K562 (cell line): ENCODE measurements at regions not wholly inside any gene's neighbourhood (a gene's known extent, or its start where the extent isn't known, plus 50 kb on each side); places are given as distances from the start of the nearest gene placed in this dataset.

ENCODE experiments used
- ATAC-seq: fragments of 200-7000 bp; cut with Tn5 transposase; 3 replicates; pipeline ENCODE4 v1.9.1; 2020; ENCODE audit warnings: moderate library complexity
- BruUV-seq: library from RNA; stranded (reverse); fragments of 400-500 nt; replicated peaks from 2 replicates; lab custom pipeline; 2021; lab: Mats Ljungman, UMichigan
- CTCF ChIA-PET: fragments of 300-600 bp; formaldehyde crosslinking; extraction: SDS; loops from one replicate; lab custom pipeline; 2021; ENCODE audit warnings: low intra/inter-chr PET ratio; lab: Yijun Ruan, JAX
- POLR2A ChIA-PET: fragments of 300-600, 350-650 bp; sonication (Branson Sonifier 250); formaldehyde crosslinking; extraction: SDS; loops from one replicate; lab custom pipeline; 2021; ENCODE audit warnings: antibody characterized with exemption, inconsistent platforms; lab: Yijun Ruan, JAX
- DNase-seq, 4 experiments: peaks; one replicate each; pipeline versions ENCODE4 v3.0.0 to v3.0.0-alpha.2; 2011 to 2018; ENCODE audit warnings: low spot score in 3 of 4, mixed read lengths in 3 of 4; ENCODE audit errors: extremely low read depth in 1 of 4
- FAIRE-seq: peaks from 2 replicates; lab custom pipeline; 2011; peaks lifted over from hg19 to GRCh38; lab: Jason Lieb, UNC
- H2AFZ ChIP-seq: 2 replicates; pipeline ENCODE4 v1.6.0; 2011; ENCODE audit warnings: low read depth, low read length, control low read depth, inconsistent platforms
- H3K27ac ChIP-seq: fragments of 200-600 bp; 3 replicates; pipeline ENCODE4 v1.8.0; 2011; ENCODE audit warnings: low read depth, mild to moderate bottlenecking, control low read depth, inconsistent platforms, low read length, moderate library complexity, mixed read lengths; ENCODE audit errors: extremely low read depth
- H3K27me3 ChIP-seq, 2 experiments: fragments of 300-600 bp in 1 of 2; 2 replicates in 1 of 2; 3 replicates in 1 of 2; pipeline versions ENCODE4 v1.6.0 to v1.8.0; 2011; ENCODE audit warnings: inconsistent platforms in 2 of 2, low read length in 2 of 2, mild to moderate bottlenecking in 1 of 2, mixed read lengths in 1 of 2, moderate library complexity in 1 of 2; ENCODE audit not compliant: control insufficient read depth in 2 of 2, insufficient read depth in 2 of 2
- H3K36me3 ChIP-seq: fragments of 300-600 bp; 3 replicates; pipeline ENCODE4 v1.8.0; 2011; ENCODE audit warnings: mild to moderate bottlenecking, low read length, inconsistent platforms; ENCODE audit not compliant: control insufficient read depth, insufficient read depth
- H3K4me1 ChIP-seq, 2 experiments: fragments of 200-600 bp in 1 of 2; replicated peaks in 1 of 2; 2 replicates in 1 of 2; 3 replicates in 1 of 2; pipeline versions ENCODE4 v1.5.1 to v1.8.0; 2011; ENCODE audit warnings: inconsistent platforms in 2 of 2, low read length in 2 of 2, mild to moderate bottlenecking in 1 of 2, mixed read lengths in 1 of 2, moderate library complexity in 1 of 2; ENCODE audit not compliant: control insufficient read depth in 2 of 2, insufficient read depth in 2 of 2
- H3K4me2 ChIP-seq: 2 replicates; pipeline ENCODE4 v1.6.1; 2011; ENCODE audit warnings: low read length, control low read depth, inconsistent platforms, mixed read lengths; ENCODE audit not compliant: insufficient read depth
- H3K4me3 ChIP-seq: fragments of 200-600 bp; sonication (generic), shearing (Covaris generic); 2 replicates; pipeline ENCODE4 v1.5.1; 2016; ENCODE audit warnings: control low read depth, inconsistent platforms
- H3K79me2 ChIP-seq: fragments of 200-600 bp; 3 replicates; pipeline ENCODE4 v1.8.0; 2011; ENCODE audit warnings: low read length, inconsistent platforms; ENCODE audit not compliant: control insufficient read depth, insufficient read depth
- H3K9ac ChIP-seq, 2 experiments: 2 replicates each; pipeline versions ENCODE4 v1.6.0 to v1.6.1; 2011; ENCODE audit warnings: low read depth in 2 of 2, low read length in 2 of 2, control low read depth in 1 of 2, inconsistent platforms in 1 of 2, mild to moderate bottlenecking in 1 of 2, mixed read lengths in 1 of 2; ENCODE audit not compliant: insufficient read depth in 1 of 2
- H3K9me1 ChIP-seq: one replicate; pipeline ENCODE4 v1.6.0; 2011; ENCODE audit warnings: inconsistent platforms, mild to moderate bottlenecking, low read length, moderate library complexity; ENCODE audit not compliant: control insufficient read depth, insufficient read depth
- H3K9me3 ChIP-seq: replicated peaks from 2 replicates; pipeline ENCODE4 v1.5.1; 2011; ENCODE audit warnings: low read depth, low read length, inconsistent platforms; ENCODE audit not compliant: control insufficient read depth, insufficient read depth
- H4K20me1 ChIP-seq: replicated peaks from 2 replicates; pipeline ENCODE4 v1.6.1; 2011; ENCODE audit warnings: low read length, inconsistent platforms, mixed read lengths; ENCODE audit not compliant: control insufficient read depth, insufficient read depth
- IRF2 ChIP-seq: sonication (generic); formaldehyde crosslinking; IDR thresholded peaks from 2 replicates; pipeline ENCODE4 v1.8.1; 2022; ENCODE audit warnings: mild to moderate bottlenecking, missing genetic modification reagents
- SAFB ChIP-seq: fragments of 200-400 bp; formaldehyde crosslinking; IDR thresholded peaks from 2 replicates; pipeline ENCODE4 v1.6.1; 2017; ENCODE audit warnings: low read depth, low read length, borderline replicate concordance
- SRSF7 ChIP-seq: fragments of 200-400 bp; formaldehyde crosslinking; optimal IDR thresholded peaks from 2 replicates; pipeline ENCODE3; 2017; ENCODE audit warnings: mild to moderate bottlenecking, low read depth, low read length
- WGBS: fragments of 100-300 bp; shearing (Covaris generic); methylation state at CpG from one replicate; pipeline ENCODE4 v1.1.6; 2016; ENCODE audit warnings: low coverage, mixed read lengths; ENCODE audit not compliant: insufficient coverage; ENCODE audit errors: missing lambda C conversion rate; 5-methylcytosine and 5-hydroxymethylcytosine counted together
- in situ Hi-C: fragments of 300-500 bp; cut with MboI; formaldehyde crosslinking; loops from 4 replicates; pipeline ENCODE4 v1.15.0; 2018; ENCODE audit warnings: inconsistent platforms, mixed read lengths
- intact Hi-C: fragments of 100-400 bp; cut with micrococcal nuclease; formaldehyde crosslinking; loops from 2 replicates; pipeline ENCODE4 v1.14.2; 2022
- TF ChIP-seq, protein P1 (sequence below): sonication (generic); formaldehyde crosslinking; IDR thresholded peaks from 2 replicates; pipeline ENCODE4 v1.8.0; 2022; ENCODE audit warnings: mild to moderate bottlenecking, missing genetic modification reagents, borderline replicate concordance

DNA sequence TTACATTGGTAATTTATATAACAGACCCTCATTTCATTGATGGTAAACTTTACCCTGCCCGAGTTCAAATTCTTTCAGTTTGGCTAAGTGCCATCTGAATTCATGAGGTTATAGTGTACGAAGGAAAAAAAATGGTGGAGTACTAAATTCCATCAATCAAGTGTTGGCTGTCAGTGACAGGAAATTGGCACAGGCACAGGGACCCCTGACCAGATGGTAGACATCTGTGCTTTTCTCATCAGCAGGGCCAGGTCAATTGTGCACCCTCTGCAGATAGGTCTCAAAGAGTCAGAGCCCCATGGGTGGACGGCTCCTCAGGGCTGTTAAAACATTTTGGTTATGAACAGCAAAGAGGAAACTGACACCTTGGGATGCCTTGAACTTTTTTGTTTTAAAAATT is 439.2 kb downstream of the SETBP1 start:
- Histone ChIP-seq H3K36me3 (no peaks in the 10 kb centered on the region), H3K27ac (no peak overlapping the region), H3K9me1 (no peaks in the 10 kb centered on the region), H4K20me1 (no peaks in the 10 kb centered on the region), H2AFZ (no peak overlapping the region), H3K9me3 (no peaks in the 10 kb centered on the region), H3K79me2 (no peaks in the 10 kb centered on the region), H3K9ac (no peak overlapping the region), H3K4me1 (no peaks in the 10 kb centered on the region), H3K4me3 (no peak overlapping the region), H3K4me2 (no peak overlapping the region), H3K27me3 (no peaks in the 10 kb centered on the region)
- POLR2A ChIA-PET, result no interaction called here
- no peak for ATAC-seq
- WGBS, result 0% methylated on average over 3 of the region's 3 CpGs
- no peak for DNase-seq
- no TSS peak for BruUV-seq
- in situ Hi-C loops, result no loop called here
- no peak for FAIRE-seq
- CTCF ChIA-PET, result no interaction called here
- no peak for TF ChIP-seq IRF2 (CRISPR knock-in tag)
- intact Hi-C loops, result no loop called here

DNA sequence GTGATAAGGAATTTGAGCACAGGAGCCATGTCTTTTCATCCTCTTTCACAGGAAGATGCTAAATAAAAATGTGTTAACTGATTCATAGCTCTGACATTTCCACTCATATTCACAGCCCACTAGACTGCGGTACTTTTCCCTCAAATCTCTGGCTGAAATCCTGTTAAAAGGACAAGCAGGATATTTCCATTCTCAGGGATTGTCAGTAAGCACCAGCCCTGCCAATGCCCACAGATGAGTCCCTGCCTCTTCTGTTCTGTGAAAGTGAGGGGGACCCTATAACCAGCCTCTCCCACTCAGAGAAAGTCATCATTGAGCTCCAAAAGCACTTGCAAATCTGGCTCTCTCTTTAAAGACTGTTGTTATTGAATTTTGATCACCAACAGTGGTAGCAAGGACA is 440.5 kb downstream of the SETBP1 start:
- H3K27ac ChIP-seq, result no peak overlapping the region
- ChIA-PET CTCF (no interaction called here), POLR2A (no interaction called here)
- no peaks in the 10 kb centered on the region for H3K79me2 ChIP-seq
- intact Hi-C loops, result no loop called here
- no peak for TF ChIP-seq SAFB
- TF ChIP-seq SRSF7, result no peak
- TF ChIP-seq, protein P1, sequence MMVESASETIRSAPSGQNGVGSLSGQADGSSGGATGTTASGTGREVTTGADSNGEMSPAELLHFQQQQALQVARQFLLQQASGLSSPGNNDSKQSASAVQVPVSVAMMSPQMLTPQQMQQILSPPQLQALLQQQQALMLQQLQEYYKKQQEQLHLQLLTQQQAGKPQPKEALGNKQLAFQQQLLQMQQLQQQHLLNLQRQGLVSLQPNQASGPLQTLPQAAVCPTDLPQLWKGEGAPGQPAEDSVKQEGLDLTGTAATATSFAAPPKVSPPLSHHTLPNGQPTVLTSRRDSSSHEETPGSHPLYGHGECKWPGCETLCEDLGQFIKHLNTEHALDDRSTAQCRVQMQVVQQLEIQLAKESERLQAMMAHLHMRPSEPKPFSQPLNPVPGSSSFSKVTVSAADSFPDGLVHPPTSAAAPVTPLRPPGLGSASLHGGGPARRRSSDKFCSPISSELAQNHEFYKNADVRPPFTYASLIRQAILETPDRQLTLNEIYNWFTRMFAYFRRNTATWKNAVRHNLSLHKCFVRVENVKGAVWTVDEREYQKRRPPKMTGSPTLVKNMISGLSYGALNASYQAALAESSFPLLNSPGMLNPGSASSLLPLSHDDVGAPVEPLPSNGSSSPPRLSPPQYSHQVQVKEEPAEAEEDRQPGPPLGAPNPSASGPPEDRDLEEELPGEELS, result no peak
- no peaks in the 10 kb centered on the region for H3K9me3 ChIP-seq
- no peaks in the 10 kb centered on the region for H4K20me1 ChIP-seq
- no peaks in the 10 kb centered on the region for H3K9me1 ChIP-seq
- WGBS, result 17% methylated on average over 1 of the region's 1 CpG
- no peak overlapping the region for H2AFZ ChIP-seq
- no peaks in the 10 kb centered on the region for H3K36me3 ChIP-seq
- no peaks in the 10 kb centered on the region for H3K4me1 ChIP-seq
- ATAC-seq, result no peak
- DNase-seq, result no peak
- H3K4me2 ChIP-seq, result no peak overlapping the region
- no peak overlapping the region for H3K9ac ChIP-seq
- in situ Hi-C loops, result no loop called here
- no peak overlapping the region for H3K4me3 ChIP-seq
- BruUV-seq, result no TSS peak
- no peak for FAIRE-seq
- no peaks in the 10 kb centered on the region for H3K27me3 ChIP-seq
